ENCODE measurements at regions not wholly inside any gene's neighbourhood (a gene's known extent, or its start where the extent isn't known, plus 50 kb on each side); places are given as distances from the start of the nearest gene placed in this dataset.

GRCh38 chr6:87995461-87995860, 52.2 kb upstream of the SPACA1 start:
- TF ChIP-seq, protein P1, sequence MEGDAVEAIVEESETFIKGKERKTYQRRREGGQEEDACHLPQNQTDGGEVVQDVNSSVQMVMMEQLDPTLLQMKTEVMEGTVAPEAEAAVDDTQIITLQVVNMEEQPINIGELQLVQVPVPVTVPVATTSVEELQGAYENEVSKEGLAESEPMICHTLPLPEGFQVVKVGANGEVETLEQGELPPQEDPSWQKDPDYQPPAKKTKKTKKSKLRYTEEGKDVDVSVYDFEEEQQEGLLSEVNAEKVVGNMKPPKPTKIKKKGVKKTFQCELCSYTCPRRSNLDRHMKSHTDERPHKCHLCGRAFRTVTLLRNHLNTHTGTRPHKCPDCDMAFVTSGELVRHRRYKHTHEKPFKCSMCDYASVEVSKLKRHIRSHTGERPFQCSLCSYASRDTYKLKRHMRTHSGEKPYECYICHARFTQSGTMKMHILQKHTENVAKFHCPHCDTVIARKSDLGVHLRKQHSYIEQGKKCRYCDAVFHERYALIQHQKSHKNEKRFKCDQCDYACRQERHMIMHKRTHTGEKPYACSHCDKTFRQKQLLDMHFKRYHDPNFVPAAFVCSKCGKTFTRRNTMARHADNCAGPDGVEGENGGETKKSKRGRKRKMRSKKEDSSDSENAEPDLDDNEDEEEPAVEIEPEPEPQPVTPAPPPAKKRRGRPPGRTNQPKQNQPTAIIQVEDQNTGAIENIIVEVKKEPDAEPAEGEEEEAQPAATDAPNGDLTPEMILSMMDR (IDR thresholded peaks at IDR 0.05), result no peak
- TF ChIP-seq ZFX (IDR thresholded peaks at IDR 0.05; ENCODE audit: borderline replicate concordance), result no peak
